GM18858 (cell line): ENCODE measurements at regions not wholly inside any gene's neighbourhood (a gene's known extent, or its start where the extent isn't known, plus 50 kb on each side); places are given as distances from the start of the nearest gene placed in this dataset.
"Not testable (repeated sequence)": the region's sequence is repeated elsewhere in the genome, so short reads cannot be mapped to it uniquely, and the experiment has no call there.

Experiments
- ATAC-seq: cut with Tn5 transposase; IDR thresholded peaks from one replicate; pipeline ENCODE4 v1.9.1; 2021; ENCODE audit not compliant: unreplicated experiment

DNA sequence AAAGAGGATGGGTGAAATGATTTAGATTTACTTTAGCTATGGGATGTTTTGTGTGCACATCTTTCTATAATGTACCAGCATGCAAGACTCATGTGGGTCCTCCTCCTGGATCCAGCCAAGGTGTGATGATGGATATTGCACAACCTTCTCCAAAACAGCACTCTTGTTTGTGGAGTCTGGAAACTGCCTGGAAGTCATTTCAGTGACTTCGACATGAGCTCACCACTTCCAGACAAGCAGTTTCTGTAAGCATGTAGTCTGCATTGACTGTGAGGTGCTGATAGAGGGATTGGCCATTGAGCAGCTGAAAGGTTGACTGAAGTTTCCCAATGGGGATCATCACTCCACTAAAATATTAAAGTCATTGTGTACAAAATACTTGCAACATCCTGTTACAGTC lies 154.0 kb downstream of the TRIB2 start:
- ATAC-seq: no peak

DNA sequence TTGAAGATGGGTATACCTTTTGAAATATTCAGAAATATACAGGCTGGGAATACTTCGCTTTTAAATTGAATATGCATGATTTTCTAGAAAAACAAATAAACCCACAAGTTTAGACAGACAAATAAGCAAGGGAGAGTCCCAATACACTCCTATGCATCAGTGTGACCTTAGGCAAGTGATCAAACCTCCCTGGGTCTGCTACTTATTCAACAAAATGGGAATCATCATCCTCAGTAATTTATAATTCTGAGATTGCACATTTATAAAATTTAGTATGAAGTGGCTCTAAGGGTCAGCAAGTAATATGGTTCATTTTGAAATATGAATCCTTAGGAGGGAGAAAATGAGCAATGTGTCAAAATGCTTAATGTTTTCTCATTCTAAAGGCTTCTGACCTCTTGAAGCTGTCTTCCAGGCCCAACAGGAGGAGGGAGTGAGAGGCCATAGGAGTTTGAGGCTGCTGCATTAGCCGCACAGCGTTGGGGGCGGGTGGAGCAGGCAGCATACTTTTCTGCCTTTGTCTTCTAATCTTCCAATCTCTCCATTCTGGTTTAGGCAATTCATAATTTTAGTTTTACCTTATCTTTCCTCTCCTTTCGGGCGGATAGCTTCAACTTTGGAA lies 155.1 kb downstream of the TRIB2 start:
- no peak for ATAC-seq

DNA sequence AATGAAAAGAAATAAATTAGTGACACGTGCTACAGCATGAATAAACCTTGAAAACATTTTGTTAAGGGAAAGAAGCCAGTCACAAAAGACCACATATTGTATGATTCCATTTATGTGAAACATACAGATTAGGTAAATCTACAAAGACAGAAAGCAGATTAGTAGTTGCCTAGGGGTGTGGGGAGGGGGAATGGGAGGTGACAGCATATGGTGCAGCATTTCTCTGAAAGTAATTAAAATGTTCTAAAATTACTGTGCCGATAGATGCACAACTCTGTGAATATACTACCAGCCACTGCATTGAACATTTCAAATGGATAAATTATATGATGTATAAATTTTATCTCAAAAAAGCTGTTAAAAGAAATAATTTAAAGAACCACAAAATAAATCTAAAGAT lies 161.0 kb downstream of the TRIB2 start:
- no peak for ATAC-seq

DNA sequence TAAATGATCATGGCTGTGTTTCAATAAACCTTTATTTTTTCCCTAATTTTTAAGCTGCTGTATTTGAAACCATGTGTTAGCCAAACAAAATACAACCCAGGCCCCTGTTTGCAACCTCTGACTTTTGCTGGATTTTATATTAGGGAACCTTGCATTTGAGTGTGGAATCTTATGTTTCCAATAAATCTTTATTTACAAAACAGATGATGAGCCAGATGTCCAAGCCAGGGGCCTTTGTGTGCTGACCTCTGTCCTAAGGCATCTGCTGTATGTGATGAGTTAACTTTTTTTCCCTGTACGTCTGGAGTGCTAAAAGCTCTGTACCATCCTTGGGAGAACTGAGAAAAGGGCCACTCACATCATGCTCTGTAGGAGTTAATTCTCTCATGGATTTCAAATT lies 162.9 kb downstream of the TRIB2 start:
- no peak for ATAC-seq

DNA sequence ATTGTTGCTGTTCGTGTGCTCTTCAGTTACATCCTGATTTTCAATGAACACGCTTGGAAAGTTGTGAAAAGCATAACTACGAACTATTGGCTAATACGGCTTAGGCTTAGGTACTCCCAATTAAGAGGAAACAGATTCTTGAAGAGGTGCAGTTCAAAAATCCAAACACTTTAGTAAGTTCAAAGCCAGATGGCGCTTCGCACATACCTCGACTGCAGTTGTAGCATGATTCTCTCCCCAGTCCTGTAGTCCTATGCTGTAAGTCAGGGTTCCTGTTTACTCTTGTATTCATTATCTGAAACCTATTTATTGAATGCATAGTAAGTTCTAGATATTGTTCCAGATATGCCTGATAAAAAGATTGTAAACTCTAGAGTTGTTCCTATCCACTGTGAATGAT lies 165.2 kb downstream of the TRIB2 start:
- ATAC-seq: no peak

DNA sequence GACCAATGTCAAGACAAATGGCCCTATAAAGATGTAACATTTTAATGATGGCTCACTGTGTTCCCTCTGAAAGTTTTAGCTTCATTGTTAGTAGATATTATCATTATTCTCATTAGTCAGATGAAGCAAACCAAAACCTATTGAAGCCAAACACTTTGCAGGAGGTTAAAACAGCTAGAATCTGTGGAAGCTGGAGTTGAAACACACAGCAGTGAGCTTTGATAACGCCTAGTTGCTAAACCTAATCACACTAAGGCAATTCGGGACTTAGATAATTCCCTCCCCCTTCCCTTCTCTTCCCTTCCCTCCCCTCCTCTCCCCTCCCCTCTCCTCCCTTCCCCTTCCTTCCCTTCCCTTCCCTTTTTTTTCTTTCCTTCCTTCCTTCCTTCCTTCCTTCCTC lies 165.7 kb downstream of the TRIB2 start:
- ATAC-seq: no peak

DNA sequence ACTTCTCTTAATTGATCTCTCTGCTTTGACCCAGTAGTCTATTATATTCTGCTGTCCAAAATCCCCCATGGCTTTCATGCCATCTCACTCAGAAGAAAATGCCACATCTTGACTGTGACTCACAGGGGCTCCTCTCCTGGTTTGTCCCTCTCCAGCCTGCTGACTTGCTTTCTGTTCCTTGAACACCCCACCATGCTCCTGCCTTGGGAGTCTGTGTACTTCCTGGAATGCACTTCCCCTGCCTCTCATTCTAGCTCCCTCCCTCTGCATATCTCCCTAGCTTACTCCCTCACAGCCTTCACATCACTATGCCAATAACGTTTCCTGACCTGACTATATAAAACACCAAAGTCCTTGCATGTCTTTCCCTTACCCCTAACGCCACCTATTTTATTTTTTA lies 167.2 kb downstream of the TRIB2 start:
- no peak for ATAC-seq

DNA sequence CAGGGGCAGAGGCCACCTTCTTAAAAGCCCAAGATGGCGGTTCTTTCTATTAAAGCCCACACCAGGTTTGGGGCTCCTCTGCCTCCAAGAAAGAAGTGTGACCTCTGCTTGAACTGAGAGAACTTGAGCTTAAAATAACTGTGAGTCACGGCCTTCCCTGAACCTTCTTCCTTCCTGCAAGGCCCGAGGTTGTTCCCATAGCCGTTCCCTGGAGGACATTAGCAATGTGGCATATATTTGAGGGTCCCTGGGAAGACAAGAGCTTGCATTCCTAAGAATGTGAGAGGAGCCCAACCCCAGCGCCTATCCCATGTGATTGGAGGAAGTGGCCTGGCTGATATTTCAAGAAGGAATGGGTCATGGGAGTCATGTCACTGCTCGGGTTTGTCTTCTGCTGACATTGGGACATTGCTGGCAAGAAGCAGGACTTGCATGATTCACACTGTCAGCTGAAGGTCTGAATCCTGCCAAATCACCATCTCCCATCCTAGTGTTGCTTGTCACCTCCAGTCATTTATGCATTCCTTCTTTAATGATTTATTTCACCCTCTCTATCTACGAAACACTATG lies 168.1 kb downstream of the TRIB2 start:
- ATAC-seq: no peak

DNA sequence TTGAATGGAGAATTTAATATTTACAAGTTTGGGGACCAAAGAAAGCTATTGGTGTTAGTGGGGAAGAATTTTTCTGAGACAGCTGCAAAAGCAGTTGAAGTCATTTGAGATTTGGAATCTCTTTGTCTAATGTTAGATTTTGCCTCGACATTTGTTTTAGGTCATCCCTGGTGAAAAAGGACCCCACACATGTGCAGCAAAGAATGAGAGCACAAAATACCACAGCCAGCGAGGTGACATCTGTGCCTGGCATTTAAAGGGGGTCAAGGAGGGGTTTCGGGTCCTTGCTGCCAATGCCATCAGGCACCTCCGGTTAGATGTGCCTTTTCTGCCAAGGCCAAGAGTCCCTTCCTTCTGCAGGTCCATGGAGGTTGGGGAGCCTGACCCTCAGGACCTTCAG lies 173.3 kb downstream of the TRIB2 start:
- ATAC-seq: no peak

DNA sequence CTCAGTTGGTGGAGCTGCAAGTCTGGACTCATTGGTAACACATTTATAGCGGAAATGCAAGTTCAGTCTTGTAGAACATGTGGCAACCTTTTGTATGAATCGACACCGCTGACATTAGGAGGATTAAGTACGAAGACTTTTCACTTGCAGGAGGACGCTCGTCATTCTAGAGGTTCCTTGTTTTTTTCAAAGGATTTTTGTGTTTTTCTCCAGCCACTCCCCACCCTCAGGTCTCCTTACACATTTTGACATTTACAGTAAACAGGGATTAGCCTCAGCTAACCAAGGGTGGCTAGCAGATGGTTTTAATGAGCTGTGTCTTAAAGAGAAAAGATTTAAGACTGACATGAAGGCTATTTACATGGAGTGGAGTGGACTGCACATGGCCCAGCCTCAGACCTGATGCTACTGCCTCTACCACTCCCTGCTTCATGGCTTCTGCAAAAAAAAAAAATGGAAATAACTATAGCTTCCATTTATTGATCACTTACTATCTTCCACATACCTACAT lies 173.8 kb downstream of the TRIB2 start:
- ATAC-seq: no peak

DNA sequence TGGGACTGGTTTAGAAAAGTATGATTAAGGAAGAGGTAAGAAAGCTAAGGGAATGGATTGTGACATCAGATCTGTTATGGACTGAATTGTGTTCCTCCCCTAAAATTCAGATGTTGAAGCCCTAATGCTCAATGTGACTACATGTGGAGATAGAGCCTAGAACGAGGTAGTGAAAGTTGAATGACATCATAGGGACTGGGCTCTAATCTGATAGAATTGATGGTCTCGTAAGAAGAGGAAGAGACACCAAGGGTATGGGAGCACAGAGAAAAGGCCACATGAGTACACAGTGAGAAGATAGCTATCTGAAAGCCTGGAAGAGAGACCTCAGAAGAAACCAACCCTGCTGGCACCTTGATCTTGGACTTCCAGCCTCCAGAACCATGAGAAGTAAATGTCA lies 178.3 kb downstream of the TRIB2 start:
- no peak for ATAC-seq

DNA sequence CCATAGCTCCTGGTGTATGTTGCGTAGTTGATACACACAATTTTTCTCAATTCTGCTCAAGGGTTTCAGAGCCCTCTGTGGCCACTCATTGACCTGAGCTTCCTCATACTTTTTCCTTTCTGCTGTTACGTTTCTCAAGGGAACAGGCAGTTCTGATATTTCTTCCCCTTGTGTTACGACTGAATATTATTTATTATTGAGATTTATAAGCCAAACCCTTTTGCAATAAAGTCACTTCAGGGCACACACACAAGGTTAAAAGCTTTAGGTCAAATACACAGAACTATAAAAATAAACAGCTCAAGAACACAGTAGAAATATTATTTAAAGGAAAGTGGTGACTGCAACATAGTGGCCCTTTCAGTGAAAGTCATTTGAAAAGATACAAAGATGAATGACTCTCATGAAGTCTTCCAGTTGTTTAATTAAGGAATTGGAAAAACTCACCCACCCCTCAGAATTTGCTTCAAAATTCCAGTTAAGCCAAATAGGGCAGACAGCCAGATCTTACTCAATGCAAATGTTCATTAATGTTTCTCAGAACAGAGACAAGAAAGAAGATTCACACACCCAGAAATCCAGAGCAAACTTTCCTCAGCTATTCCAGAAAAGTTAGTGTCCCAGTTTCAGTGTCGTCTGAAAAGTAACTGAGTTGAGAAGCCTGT lies 179.7 kb downstream of the TRIB2 start:
- ATAC-seq: no peak

DNA sequence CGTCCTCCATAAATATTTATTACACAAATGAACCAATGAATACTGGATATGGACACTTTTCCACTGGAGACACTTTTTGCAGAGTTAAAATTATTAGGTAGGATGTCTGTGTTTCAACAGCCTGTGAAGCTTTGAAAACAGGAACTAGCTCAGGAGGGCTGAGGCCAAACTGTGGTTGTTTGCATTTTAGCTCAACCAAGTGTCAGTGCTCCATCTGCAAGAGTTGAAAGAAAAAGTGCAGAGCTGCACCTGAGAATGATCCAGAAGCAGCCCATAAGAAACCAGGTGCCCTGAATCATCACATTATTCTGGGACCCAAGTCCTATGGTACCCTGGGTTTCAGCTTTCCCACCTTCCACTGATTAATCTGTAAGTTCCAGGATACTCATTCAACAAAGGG lies 180.4 kb downstream of the TRIB2 start:
- ATAC-seq: no peak

DNA sequence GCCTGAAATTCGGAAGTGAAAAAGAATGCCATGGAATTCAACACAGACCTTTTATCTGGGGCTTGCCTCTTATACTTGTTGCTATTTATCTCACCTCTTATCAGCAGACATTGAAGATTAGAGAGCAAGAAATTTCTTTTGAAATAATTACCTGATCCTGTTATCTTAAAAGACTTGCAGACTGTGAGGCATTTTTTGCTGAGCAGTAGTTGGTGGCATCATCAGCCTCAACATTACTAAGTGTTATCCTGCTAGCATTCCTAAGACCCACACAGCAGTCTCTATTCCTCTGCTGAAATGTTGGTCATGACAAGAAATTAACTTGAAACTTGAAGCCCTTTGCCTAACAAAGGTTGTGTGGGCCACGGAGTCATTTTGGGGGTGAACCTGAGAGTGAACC lies 186.5 kb downstream of the TRIB2 start:
- ATAC-seq: no peak

DNA sequence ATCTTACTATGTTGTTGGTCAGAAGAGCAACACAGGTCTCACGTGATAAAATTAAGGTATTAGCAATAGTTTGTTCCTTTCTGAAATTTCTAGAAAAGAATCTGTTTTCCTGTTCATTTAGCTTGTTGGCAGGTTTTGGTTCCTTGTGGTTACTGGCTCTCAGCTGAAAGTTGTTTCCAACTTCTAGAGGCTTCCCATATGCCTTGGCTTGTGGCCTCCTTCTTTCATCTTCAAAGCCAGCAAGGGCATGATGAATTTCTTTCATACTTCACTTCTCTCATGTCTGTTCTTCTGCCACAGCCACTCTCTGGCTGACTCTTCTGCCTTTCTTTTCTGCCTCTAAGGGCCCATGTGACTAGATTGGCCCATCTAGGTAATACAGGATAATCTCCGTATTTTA lies 193.7 kb downstream of the TRIB2 start:
- ATAC-seq: no peak

DNA sequence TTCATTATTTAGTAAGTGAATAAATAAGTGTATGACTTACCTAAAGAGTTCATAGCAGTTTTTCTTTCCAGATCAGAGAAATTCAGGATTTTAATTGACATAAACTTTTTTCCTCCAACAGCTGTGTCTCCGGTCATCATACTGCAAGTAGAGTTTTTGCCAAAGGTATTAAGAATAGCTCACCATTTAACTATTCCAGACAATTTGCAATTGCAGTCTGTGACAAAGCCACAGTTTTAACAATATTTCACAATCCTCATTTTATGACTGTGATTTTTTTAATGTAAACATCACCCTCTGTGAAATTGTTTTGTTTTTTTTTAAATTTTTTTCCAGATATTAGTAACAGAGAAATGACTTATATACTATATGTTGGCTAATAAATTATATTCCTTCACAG lies 199.1 kb downstream of the TRIB2 start:
- ATAC-seq: no peak

DNA sequence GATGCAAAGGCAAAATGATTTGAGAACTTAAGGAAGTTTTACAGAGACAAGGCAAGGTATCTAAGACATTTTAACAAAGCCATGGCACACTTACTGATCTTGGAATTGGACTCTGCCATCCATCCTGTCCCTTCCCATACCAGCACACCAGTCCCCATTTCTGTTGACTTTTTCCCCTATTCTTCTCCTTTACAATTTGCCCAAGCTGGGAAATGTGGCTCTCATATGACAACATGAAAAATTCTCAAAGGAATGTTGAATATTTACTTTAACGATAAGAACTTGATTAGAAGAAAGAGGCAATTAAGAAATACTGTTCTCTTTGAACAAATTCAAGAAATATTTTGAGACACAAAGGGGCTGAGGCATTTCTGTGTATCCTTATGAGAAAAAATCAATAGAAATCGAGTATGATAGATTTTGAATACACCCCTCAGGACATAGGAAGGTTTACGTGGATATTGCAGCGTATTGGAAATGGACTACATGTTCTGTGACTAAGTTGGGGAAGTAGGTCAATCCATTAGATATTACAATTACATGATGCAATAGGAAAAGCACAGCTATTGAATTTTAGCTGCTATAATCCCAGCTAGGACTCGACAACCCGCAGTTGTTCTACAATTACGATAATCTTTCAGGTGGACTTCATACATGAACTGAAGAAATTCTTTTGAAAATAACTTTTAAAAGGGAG lies 201.6 kb downstream of the TRIB2 start:
- no peak for ATAC-seq

DNA sequence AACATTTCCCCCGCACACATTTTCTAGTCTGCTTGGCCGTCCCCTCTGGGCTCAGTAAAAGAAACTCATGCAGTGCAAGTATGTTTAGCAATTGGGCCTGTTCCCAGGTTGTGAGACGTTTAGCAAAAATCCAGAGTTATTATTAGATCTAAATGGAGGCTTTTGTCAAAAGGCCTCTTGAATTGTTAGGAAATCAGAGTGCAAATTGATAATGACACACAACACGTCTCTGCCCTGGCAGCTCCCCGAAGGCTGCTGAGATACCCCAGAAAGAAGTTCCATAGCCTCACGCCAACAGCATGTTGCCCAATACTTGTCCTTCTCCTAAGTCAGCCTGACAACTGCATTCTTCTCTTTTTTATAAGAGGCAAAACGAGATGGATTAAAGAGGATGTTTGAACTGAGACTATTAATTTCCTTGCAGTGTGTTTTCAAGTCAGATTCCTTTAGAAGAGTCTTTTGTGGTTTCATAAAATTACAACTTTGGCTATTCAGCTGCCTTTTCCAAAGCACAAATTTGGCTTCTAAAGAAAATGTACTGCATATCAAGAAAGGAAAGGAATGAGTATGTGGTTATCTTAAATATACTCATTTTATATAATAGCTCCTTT lies 202.2 kb downstream of the TRIB2 start:
- ATAC-seq: no peak

DNA sequence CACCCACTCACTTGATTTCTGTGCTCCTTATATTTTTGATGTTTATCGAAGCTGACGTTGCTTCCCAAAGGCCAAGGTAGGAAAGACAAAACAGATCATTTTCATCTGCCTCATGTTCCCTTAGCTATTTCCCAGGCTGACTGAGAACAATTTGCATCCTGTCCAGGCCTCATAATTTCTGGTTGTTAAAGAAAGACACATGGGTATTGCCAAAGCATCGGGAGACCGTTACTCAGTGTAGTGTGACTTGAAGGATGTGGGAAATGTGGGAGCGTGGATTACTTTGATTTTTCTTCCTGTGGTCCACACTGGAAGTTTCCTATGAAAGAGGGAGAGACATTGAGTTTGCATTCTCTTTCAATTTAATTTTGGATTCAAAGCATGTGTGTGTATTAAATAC lies 204.6 kb downstream of the TRIB2 start:
- ATAC-seq: no peak

DNA sequence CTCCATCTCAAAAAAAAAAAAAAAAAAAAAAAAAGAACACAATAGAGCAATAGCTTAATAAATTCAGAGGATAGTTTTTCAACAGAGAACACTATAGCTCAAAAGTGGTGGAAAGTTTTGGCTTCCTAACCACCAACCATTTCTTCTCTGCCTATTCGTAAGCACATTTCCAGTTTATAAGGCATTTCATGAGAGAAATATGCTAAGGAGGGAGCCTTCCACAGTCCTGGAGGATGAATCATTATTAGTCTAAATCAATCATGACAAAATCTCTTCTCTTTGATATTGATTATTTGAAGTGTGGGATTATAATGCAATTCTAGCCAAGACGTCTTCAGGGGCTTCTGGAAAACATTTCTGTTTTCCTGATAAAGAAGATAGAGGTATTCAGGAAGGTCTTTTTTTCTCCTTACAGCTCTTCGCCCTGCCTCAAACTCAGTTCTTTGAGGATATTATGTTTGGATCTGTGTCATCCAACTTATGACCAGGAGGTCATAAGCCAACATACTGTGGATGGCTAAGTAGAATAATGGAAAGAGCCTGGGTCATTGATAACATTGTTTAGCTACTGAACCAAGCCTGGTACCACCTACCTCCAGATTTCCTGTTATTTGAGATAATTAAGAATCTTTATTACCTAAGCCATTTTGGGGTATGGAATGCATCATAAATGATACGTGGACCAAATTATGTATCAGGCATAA lies 207.3 kb downstream of the TRIB2 start:
- no peak for ATAC-seq

DNA sequence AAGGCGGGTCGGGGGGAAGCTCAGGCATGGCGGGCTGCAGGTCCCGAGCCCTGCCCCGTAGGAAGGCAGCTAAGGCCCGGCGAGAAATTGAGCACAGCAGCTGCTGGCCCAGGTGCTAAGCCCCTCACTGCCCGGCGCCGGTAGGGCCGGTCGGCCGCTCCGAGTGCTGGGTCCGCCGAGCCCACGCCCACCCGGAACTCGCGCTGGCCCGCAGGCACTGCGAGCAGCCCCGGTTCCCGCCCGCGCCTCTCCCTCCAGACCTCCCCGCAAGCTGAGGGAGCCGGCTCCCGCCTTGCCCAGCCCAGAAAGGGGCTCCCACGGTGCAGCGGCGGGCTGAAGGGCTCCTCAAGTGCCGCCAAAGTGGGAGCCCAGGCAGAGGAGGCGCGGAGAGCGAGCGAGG lies 209.9 kb downstream of the TRIB2 start:
- ATAC-seq: not testable (repeated sequence)
